ENCODE measurements at regions not wholly inside any gene's neighbourhood (a gene's known extent, or its start where the extent isn't known, plus 50 kb on each side); places are given as distances from the start of the nearest gene placed in this dataset.
A peak's percentile ranks its signal among the peaks of the same experiment; 100 is the strongest.

DNA sequence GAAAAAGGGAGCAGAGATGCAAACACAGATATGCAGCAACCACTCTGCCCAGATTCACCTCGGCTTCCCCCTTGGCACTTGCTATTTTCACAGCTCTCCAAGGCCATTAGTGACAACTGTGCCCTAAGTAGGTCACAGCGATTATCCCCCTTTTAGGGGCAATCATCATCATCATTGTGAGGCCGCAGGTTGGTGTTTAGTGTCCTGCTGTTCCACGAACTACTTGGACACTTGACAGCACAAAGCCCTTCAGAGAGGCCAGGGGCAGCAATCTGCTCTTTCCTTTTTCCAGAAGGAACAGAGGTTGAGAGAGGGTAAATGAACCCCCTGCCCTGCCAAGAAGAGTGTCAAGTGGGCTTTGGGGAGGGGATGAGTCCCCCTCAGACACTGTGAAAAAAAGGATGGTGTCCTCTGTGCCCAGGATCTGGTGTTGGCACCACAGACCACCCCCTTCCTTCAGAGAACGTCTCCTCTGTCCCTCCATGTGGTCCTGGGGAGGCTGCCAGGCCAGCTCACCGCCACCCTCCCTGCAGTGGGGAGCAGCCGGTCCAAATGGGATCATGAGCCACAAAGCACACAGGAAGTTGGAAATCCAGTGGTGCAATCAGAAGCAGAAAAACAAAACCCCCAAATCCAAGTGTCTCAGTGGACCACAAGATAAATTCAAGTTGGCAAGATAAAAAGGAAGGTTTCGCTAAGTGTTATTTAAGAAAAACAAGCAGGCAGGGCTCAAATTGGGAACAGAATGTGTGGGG is 78.4 kb upstream of the MED9 start:
- no peak for DNase-seq (ENCODE audit: low spot score)

- DNase-seq (ENCODE audit: low spot score), result no peak
Measured at GRCh38 chr17:17398943-17399926, 77.6 kb upstream of the MED9 start.

GRCh38 chr17:17400070-17400469 is 76.7 kb upstream of the MED9 start:
- no peak for DNase-seq (ENCODE audit: low spot score)

GRCh38 chr17:17400566-17401184 is 76.1 kb upstream of the MED9 start:
- no peak for DNase-seq (ENCODE audit: low spot score)

GRCh38 chr17:17401271-17401781 is 75.5 kb upstream of the MED9 start:
- peak; percentile 16 for DNase-seq (ENCODE audit: low spot score)

DNA sequence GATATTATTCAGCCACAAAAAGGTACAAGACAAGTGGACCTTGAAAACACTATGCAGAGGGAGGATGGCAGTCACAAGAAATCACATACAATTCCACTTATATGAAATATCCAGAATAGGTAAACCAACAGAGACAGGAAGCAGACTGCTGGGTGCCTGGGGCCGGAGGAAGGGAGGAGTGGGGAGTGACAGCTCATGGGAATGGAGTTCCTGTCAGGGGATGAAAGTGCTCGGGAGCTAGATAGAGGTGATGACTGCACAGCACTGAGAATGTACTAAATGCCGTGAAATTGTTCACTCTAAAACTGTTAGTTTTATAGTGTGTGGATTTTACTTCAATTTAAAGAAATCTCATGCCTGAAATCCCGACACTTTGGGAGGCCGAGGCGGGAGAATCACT is 74.2 kb upstream of the MED9 start:
- DNase-seq (ENCODE audit: low spot score), result no peak

DNA sequence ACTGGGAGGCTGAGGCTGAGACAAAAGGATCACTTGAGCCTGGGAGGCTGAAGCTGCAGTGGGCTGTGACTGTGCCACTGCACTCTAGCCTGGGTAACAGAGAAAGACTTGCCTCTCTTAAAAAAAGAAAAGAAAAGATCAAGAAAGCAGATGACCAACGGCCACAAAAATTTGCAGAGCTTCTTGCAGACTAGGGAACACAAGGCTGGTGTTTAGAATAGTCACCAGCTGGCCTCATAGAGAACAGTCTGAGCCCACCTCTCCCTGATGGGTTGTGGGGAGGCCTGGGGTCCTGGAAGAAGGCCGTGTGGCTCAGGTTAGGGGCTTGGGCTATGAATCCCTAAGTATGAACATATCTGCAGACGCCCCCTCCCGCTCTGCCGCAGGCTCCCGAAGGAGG is 73.7 kb upstream of the MED9 start:
- no peak for DNase-seq (ENCODE audit: low spot score)

- peak; percentile 50 for DNase-seq (ENCODE audit: low spot score)
Measured at GRCh38 chr17:17403899-17404576, 72.8 kb upstream of the MED9 start.

- DNase-seq (ENCODE audit: low spot score), result no peak
Measured at GRCh38 chr17:17405673-17406072, 71.1 kb upstream of the MED9 start.

GRCh38 chr17:17406225-17406624 is 70.6 kb upstream of the MED9 start:
- no peak for DNase-seq (ENCODE audit: low spot score)

DNA sequence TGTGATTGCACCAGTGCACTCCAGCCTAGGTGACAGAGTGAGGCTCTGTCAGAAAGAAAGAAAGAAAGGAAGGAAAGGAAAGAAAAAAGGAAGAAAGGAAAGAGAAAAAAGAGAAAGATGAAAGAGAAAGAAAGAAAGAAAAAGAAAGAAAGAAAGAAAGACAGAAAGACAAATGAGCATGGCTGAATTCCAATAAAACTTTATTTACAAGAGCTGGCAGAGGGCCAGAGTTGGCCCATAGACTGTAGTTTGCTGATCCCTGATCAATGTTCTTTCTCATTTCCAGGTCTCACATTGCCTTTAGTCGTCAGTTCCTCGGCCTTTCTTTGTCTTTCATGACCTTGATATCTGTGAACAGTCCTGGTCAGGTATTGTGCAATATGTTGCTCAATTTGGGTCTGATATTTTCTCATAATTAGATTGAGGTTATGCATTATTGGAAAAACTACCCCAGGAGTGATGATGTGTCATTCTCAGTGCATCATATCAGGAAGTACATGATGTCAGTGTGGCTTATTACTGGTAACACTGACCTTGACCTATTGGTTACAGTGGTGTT is 68.5 kb upstream of the MED9 start:
- DNase-seq (ENCODE audit: low spot score), result no peak

DNA sequence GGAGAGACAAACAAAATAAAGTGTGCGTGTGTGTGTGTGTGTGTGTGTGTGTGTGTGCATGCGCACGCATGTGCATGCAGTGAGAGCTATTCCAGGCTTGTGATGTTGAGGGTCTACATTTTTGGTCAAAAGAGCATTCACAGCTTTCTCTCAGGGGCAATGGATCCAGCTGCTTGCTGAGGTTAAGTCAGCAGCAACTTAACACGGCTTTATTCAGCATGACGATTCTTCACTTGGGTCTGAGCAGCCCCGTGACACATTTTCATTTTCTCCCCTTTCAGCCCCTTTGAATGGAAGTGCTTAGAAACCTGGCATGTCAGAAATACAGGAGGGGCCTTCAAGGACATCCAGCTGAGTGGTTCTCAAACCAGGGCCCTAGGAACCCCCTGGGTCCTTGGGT is 66.4 kb upstream of the MED9 start:
- DNase-seq (ENCODE audit: low spot score), result no peak

GRCh38 chr17:17411692-17412091 is 65.1 kb upstream of the MED9 start:
- no peak for DNase-seq (ENCODE audit: low spot score)

GRCh38 chr17:17412326-17412725 is 64.5 kb upstream of the MED9 start:
- DNase-seq (ENCODE audit: low spot score), result no peak

- DNase-seq (ENCODE audit: low spot score), result no peak
Measured at GRCh38 chr17:17413215-17413792, 63.5 kb upstream of the MED9 start.

DNA sequence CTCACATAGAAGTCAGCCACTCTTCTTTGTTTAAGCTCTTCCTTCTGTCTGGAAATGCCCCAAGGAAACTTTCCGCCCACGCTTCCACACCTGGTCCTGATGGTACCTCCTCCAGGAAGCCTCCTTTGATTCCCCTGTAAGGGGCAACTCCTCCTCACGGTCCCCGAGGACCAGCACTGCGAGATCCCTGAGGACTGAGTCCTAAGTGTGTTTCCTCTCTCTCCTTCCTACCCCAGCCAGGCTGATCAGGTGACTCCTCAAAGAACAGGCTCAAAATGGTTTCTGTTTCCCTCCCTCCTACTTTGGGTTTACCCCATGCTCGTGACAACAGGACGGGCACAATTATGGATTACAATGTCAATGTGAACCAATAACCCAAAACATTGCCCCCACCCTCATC is 63.0 kb upstream of the MED9 start:
- no peak for DNase-seq (ENCODE audit: low spot score)

GRCh38 chr17:17414341-17414805 is 62.4 kb upstream of the MED9 start:
- DNase-seq (ENCODE audit: low spot score), result no peak

GRCh38 chr17:17415006-17415405 is 61.8 kb upstream of the MED9 start:
- no peak for DNase-seq (ENCODE audit: low spot score)

DNA sequence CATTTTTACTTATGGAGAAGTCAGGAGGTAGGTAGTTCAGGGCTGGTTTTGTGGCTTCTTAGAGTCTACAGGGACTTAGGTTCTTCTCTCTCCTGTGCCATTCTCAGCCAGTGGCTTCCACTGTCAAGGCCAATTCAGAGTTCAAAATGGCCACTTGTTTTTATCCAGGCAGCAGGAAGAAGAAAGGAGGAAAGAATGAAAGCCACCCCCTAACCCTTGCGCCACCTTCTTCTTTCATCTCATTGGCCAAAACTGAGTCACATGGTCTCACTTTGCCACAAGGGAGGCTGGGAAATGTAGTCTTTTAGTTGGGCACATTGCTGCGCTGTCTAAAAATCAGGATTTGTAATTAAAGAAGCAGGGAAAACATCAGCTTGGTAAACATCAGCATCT is 60.8 kb upstream of the MED9 start:
- DNase-seq (ENCODE audit: low spot score), result peak; percentile 78

DNA sequence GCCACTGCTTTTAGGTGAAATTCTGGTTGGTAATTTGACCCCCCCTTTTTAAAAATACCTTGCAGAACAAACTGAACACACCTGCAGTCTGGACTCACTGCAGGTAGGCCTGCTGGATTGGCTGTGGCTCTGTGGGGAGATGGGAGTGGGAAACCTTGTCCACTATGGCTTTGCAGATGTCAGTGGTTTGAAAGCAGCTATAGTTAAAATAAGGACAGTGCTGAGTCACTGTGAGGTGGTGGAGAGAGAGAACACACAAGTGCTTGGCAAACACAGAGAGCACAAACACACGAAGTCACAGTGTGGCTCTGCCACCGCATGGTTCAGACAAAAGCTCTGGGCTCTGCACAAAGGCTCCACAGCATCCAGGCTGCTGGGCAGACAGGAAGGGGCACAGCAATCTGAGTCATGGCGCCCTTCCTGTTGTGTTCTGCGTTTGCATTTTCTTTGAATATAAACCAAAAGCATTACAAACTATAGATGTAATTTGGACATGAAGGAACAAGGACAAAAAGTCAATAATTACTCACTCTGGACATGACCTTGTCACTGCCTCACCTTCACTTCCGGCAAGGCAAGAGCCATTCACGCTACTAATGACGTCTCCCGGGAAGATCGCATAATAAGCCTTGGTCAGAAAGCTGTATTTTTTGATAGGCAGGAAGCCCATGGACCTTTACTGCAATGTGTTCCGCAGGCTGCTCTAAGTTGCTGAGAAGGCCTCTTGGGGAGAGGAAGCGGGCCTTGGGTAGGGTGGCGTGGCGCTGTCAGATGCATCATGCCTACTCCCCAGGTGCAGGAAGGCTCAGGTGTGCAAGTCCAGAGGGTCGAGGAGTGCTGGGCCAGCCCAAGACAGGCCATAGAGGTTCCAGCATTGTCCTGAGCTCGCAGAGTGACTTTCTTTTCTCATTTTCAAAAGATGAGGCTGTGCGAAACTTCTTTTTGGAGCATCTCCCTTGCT is 60.1 kb upstream of the MED9 start:
- DNase-seq (ENCODE audit: low spot score), result no peak

All from NAMALWA (cell line).